ENCODE measurements at regions not wholly inside any gene's neighbourhood (a gene's known extent, or its start where the extent isn't known, plus 50 kb on each side); places are given as distances from the start of the nearest gene placed in this dataset.

GRCh38 chr20:17059465-17059864 lies 167.4 kb upstream of the PCSK2 start:
- no peak for TF ChIP-seq CTCF (IDR thresholded peaks at IDR 0.05)
- no peak for TF ChIP-seq POLR2A (IDR thresholded peaks at IDR 0.05)
